A172 (cell line): ENCODE measurements at regions not wholly inside any gene's neighbourhood (a gene's known extent, or its start where the extent isn't known, plus 50 kb on each side); places are given as distances from the start of the nearest gene placed in this dataset.
"Not testable (repeated sequence)": the region's sequence is repeated elsewhere in the genome, so short reads cannot be mapped to it uniquely, and the experiment has no call there.

Source experiments
- DNase-seq: peaks from one replicate; pipeline ENCODE4 v3.0.0-alpha.2; 2015; ENCODE audit warnings: low spot score

DNA sequence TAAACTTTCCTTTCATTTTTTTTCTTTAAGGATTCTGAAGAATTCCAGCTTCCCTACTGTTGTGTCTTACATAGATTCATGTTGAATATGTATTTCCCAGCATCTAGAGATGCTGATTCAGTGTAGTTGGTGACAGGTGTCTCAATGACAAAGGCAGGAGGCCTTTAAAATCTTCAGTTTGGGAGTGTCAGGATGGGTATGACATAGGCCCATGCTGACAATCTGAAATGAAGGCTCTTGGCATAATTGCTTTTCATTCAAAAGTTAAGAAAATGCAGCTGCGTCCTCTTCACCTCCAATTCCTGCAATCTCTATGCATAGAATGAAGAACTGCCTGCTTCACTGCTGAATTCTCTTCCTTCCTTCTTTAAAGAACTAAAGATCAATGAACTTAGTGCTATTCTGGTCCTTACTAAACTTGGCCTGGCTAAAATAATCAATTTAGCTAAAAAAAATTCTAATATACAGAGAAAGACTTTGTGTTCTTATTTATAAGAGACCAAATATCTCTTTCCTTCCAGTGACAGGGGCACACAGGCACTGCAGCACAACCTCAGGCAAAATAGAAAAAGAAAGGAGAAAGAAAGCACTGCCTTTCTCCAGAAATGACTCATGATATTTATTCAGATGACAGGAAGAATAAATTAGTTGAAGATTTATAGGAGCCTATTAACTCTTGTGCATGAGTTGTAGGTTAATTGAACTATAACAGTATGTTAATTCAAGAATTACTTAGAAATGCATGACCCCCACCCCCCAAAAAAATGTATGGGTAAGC, 152.6 kb upstream of the GBE1 start:
- DNase-seq: no peak

DNA sequence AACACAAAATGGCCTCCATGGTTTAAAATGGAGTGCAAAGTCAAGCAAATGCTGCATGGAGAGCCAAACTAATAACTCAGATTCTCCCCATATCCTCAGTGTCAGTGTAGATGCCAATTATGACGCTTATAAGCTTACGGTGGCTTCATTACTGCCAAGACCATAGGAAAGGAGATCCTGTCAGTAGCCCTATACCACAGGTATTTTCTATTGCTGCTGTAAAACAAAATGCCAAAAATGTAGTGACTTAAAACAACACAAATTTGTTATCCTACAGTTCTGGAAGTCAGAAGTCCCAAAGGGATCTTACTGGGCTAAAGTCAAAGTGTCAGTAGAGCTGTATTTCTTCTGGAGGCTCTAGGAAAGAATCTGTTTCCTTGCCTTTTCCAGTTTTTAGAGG, 149.8 kb upstream of the GBE1 start:
- no peak for DNase-seq

DNA sequence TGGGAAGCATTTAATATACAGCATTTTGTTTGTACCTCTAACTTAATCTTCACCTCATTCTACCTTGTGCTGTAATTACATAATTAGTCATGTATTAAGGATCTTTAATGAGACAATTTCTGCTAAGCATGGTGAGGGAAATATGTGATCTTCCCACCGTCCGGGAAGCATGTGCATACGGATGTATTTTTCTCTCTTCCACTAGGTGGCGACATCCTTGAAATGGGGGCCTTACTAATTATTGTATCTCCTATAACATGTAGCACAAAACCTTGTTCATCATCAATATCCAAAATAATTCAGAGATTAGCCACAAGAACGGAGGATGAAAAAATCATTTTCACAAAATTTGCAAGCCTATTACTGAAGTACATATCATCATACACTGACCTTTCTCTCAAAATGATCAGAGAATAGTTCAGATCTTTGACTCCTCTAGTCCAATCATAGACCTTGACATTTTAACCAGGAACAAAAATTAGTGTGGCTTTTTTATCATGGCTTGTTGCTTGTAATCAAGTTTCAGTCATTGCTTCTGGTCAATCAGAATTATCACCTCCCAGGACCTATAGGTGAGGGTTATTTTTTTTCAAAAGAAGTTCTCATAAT, 148.9 kb upstream of the GBE1 start:
- DNase-seq: peak; percentile 41

GRCh38 chr3:81909796-81910195, 148.4 kb upstream of the GBE1 start:
- no peak for DNase-seq

GRCh38 chr3:81908561-81908960, 147.1 kb upstream of the GBE1 start:
- DNase-seq: no peak

- DNase-seq: no peak
Observed at GRCh38 chr3:81898336-81898735, 136.9 kb upstream of the GBE1 start.

GRCh38 chr3:81894598-81894997, 133.2 kb upstream of the GBE1 start:
- DNase-seq: no peak

DNA sequence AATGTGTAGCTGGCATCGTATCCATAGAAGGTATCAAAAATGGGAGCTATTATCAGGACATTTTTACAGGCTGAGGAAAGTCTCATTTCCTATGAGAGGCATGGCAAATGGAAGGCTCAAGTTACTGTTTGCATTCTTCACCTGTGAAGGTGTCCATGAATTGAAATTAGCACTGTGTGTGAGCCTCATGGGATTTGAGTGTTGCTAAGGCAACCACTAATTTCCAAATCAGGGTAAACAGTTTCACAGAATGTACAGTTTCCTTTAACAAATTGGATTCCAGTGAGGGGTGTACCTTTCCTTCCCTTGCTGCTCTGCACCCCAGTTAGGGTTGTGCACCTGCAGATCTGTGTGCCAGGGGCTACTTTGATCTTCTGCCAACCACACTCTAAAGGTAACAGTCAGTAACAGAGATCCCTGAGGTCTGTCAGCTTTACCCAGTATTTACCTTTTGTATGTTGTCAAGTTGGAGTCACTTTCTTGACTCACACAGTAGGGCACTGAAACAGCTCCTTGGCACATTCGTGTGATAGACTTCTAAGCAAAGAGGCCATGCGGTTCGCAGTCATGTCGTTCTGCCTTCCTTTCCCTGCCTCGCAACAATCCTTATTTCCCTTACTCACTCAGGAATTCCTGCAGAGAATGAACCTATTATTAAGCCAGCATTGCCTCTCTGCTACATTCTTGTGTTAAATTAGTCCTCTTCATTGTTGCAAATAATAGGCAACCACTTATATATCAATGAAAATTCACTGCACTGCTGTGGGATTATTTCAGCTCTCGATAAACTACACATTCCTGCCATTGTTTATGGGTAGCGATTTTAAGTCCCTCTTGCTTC, 129.8 kb upstream of the GBE1 start:
- no peak for DNase-seq

DNA sequence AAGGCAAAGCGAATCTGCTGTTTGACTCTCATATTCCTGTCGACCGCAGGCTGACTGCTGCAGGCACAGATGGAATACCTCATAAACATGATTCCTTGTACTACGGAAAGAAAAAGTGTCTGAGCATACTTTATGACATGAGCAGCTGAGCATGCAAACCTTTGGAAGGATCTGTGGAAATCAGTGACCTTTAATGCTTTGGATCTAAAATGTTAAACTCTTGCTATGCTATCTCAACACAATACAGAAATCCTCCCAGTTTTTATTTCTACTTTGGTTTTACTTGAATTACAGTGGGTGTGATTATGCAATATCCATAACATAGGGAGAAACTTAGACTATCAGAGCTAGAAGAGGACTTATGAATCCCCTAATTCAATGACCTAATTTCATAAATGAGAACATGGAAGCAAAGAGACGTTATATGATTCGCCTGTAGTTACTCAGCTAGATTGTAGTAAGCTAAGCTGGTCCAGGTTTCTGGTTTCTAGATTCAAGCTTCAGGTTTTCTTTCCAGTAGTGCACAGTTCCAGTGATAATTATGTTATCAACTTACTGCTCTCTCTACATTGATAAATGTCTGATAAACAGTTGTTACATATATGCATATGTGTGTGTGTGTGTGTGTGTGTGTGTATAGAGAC, 127.6 kb upstream of the GBE1 start:
- no peak for DNase-seq

GRCh38 chr3:81887448-81887847, 126.0 kb upstream of the GBE1 start:
- no peak for DNase-seq

DNA sequence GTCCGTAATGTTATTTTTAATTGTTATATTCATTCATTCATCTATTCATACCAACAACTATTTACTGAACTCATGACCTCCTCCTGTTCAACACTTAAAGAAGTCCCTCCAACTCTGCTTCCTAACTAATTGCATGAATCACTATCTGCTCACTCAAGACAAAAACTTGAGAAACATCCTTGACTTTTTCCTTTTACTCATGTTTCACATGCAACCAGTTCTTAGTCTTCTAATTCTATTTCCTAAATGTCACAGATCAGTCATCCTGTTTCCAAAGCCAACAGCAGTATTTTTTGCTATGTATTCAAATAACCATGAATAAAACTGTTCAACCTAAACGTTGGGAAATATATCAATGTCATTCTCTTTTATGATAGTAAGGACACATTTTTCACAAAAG, 124.6 kb upstream of the GBE1 start:
- no peak for DNase-seq

DNA sequence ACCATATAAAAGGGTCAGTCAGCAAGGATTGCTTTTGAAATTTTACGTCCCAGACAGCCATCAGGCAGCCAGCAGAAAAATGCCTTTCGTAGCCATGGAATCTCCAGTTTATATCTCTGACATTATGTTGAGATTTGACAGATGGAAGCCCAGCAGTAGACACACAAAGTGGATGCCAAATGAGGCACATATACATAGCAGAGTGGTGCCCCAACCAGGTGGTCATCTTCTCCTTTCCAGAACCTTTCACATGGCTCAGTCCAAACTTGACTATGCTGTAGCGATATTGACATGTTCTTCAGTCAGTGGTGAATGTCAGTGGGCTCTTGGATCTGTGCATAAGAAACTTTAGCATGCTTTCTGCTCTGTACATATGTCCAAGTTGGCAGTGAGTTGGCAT, 123.3 kb upstream of the GBE1 start:
- no peak for DNase-seq

DNA sequence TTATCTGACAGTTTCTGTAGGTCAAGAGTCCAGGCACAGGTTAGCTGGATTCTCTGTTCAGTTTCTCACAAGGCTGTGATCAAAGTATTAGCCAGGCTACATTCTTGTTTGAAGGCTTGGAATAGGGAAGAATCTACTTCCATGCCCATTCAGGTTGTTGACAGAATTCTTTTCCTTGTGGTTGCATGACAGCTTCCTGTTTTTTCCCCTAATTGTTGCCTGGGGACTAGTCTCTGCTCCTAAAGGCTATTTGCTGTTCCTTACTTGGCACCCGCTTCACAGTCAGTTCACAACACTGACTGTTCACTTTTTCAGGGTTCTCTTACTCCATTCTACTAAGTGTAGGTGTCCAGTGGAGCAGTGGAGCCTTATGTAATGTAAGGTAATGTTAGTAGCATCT, 115.4 kb upstream of the GBE1 start:
- DNase-seq: no peak

DNA sequence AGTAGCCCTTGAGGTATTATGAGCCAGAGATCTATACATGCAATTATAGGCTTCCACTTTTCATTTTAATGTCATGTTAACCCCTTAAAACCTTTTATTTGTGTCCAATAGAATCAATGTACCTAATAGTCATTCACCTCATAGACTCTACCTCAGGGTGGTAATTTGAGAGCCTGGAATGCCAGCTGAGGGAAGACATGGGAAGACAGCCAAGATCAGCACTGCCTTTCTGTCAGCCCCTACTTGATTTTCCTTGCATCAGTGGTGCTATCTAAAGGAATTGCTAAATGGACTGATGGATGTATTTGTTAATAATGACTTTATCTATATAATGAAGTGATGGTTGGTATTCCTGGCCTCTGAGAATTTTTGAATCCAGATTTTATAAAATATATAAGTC, 113.3 kb upstream of the GBE1 start:
- DNase-seq: no peak

GRCh38 chr3:81872566-81872965, 111.1 kb upstream of the GBE1 start:
- no peak for DNase-seq

GRCh38 chr3:81871358-81872155, 110.1 kb upstream of the GBE1 start:
- no peak for DNase-seq

- no peak for DNase-seq
Observed at GRCh38 chr3:81869382-81869781, 107.9 kb upstream of the GBE1 start.

DNA sequence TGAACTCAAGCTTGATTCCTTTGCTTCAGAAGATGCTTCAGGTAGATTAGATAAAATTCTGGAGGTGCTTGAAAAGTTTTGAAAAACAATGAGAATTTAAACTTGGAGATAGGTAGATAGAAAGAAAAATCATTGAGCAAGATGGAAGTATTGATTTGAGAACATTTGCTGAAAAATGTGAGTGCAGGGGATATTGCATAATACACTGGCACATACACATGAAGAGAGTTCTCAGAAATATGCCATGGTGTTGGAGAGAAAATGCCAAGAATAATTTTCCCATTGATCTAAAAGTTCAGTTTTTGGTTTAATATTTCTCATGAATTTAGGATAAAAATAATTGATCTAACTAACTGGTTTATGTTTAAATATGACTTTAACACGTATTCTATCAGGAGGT, 107.2 kb upstream of the GBE1 start:
- no peak for DNase-seq

GRCh38 chr3:81867875-81868274, 106.4 kb upstream of the GBE1 start:
- no peak for DNase-seq

GRCh38 chr3:81865164-81865563, 103.7 kb upstream of the GBE1 start:
- DNase-seq: not testable (repeated sequence)

- DNase-seq: no peak
Observed at GRCh38 chr3:81864272-81864671, 102.8 kb upstream of the GBE1 start.

GRCh38 chr3:81863756-81864155, 102.3 kb upstream of the GBE1 start:
- DNase-seq: no peak
